ENCODE measurements at regions not wholly inside any gene's neighbourhood (a gene's known extent, or its start where the extent isn't known, plus 50 kb on each side); places are given as distances from the start of the nearest gene placed in this dataset.
"Not testable (repeated sequence)": the region's sequence is repeated elsewhere in the genome, so short reads cannot be mapped to it uniquely, and the experiment has no call there.

DNA sequence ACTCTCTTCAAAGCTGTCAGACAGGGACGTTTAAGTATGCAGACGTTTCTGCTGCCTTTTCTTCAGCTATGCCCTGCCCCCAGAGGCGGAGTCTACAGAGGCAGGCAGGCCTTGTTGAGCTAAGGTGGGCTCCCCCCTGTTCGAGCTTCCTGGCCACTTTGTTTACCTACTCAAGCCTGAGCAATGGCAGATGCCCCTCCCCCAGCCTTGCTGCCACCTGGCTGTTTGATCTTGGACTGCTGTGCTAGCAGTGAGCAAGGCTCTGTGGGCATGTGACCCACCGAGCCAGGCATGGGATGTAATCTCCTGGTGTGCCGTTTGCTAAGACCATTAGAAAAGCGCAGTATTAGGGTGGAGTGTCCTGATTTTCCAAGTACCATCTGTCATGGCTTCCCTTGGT lies 900.4 kb upstream of the MDGA2 start:
- H3K9me3 Mint-ChIP-seq, result peaks cover 9% of the 10 kb centered on the region
- DNase-seq (no peak), ATAC-seq (ENCODE audit: low read depth) (no peak)

DNA sequence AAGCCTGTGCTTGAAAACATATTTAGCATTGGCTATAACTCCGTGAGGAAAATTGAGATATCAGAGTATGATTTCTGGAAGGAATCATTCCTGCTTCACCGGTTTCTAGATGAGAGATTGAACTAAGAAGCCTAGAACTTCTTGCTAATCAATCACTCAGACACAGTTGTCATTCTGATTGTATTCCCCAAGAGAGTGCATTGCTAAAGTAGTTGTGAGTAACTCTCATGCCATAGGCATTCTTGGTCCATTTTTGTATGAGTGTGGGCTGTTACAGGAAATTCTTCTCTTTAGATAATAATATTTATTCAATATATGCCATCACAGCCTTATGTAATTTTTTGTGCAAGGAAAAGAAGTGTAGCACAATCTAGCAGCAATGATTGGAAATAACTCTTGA lies 893.3 kb upstream of the MDGA2 start:
- H3K9me3 Mint-ChIP-seq, result peaks cover 12% of the 10 kb centered on the region
- H3K27me3 Mint-ChIP-seq, result no peaks in the 10 kb centered on the region
- DNase-seq (no peak), ATAC-seq (ENCODE audit: low read depth) (no peak)
- no peaks in the 10 kb centered on the region for H3K36me3 Mint-ChIP-seq
- no peak overlapping the region for H3K27ac Mint-ChIP-seq
- H3K4me3 Mint-ChIP-seq, result no peak overlapping the region
- POLR2A ChIA-PET, result no interaction called here
- H3K4me1 Mint-ChIP-seq, result no peaks in the 10 kb centered on the region

More for the DNA sequence above, 900.4 kb upstream of the MDGA2 start:
- no peaks in the 10 kb centered on the region for H3K36me3 Mint-ChIP-seq
- H3K27me3 Mint-ChIP-seq, result no peaks in the 10 kb centered on the region
- H3K27ac Mint-ChIP-seq, result no peak overlapping the region
- H3K4me3 Mint-ChIP-seq, result no peak overlapping the region
- no peaks in the 10 kb centered on the region for H3K4me1 Mint-ChIP-seq
- POLR2A ChIA-PET, result no interaction called here

GRCh38 chr14:48568252-48568651 lies 892.8 kb upstream of the MDGA2 start:
- Mint-ChIP-seq H3K36me3 (no peaks in the 10 kb centered on the region), H3K9me3 (peaks cover 16% of the 10 kb centered on the region), H3K4me3 (no peak overlapping the region), H3K27me3 (no peaks in the 10 kb centered on the region), H3K27ac (no peak overlapping the region), H3K4me1 (no peaks in the 10 kb centered on the region)
- ATAC-seq (ENCODE audit: low read depth) (no peak), DNase-seq (no peak)
- POLR2A ChIA-PET, result no interaction called here

- H3K27ac Mint-ChIP-seq, result no peak overlapping the region
- H3K4me1 Mint-ChIP-seq, result no peaks in the 10 kb centered on the region
- no peak for ATAC-seq (ENCODE audit: low read depth)
- H3K27me3 Mint-ChIP-seq, result no peaks in the 10 kb centered on the region
- H3K36me3 Mint-ChIP-seq, result no peaks in the 10 kb centered on the region
- POLR2A ChIA-PET, result no interaction called here
- no peak overlapping the region for H3K4me3 Mint-ChIP-seq
- H3K9me3 Mint-ChIP-seq, result peaks cover 8% of the 10 kb centered on the region
- DNase-seq, result no peak
These were observed 888.1 kb upstream of the MDGA2 start for GRCh38 chr14:48563489-48563888.

- H3K9me3 Mint-ChIP-seq; DNase-seq; H3K4me3 Mint-ChIP-seq; ATAC-seq (ENCODE audit: low read depth); H3K36me3 Mint-ChIP-seq; H3K27me3 Mint-ChIP-seq; H3K27ac Mint-ChIP-seq; H3K4me1 Mint-ChIP-seq; POLR2A ChIA-PET: not testable (repeated sequence)
These were observed 886.0 kb upstream of the MDGA2 start for GRCh38 chr14:48561438-48561837.

GRCh38 chr14:48560421-48560820 lies 885.0 kb upstream of the MDGA2 start:
- no peak overlapping the region for H3K27ac Mint-ChIP-seq
- POLR2A ChIA-PET, result no interaction called here
- H3K4me3 Mint-ChIP-seq, result no peak overlapping the region
- H3K36me3 Mint-ChIP-seq, result no peaks in the 10 kb centered on the region
- no peaks in the 10 kb centered on the region for H3K27me3 Mint-ChIP-seq
- no peak for DNase-seq
- no peaks in the 10 kb centered on the region for H3K4me1 Mint-ChIP-seq
- H3K9me3 Mint-ChIP-seq, result peaks cover 12% of the 10 kb centered on the region
- ATAC-seq (ENCODE audit: low read depth), result no peak

DNA sequence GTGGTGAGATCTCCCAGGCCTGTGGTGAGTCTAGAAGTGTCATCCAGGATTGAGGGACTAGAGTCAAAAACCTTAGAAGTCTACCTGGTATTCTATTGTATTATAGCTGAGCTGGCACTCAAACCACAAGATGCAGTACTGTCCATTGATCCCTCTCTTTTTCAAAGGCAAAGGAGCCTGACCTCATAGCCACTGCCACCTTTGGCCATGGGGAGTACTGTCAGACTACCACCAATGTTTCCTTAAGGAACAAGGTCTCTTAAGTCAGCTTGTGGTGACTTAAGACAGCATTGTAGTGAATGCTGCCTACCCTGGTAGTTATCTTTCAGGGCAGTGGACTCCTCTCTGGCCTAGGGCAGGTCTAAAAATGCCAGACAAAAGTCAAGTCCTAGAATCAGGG lies 878.0 kb upstream of the MDGA2 start:
- POLR2A ChIA-PET, result no interaction called here
- ATAC-seq (ENCODE audit: low read depth) (no peak), DNase-seq (no peak)
- H3K36me3 Mint-ChIP-seq, result no peaks in the 10 kb centered on the region
- H3K27ac Mint-ChIP-seq, result no peak overlapping the region
- no peak overlapping the region for H3K4me3 Mint-ChIP-seq
- H3K27me3 Mint-ChIP-seq, result no peaks in the 10 kb centered on the region
- no peaks in the 10 kb centered on the region for H3K4me1 Mint-ChIP-seq
- peaks cover 9% of the 10 kb centered on the region for H3K9me3 Mint-ChIP-seq

DNA sequence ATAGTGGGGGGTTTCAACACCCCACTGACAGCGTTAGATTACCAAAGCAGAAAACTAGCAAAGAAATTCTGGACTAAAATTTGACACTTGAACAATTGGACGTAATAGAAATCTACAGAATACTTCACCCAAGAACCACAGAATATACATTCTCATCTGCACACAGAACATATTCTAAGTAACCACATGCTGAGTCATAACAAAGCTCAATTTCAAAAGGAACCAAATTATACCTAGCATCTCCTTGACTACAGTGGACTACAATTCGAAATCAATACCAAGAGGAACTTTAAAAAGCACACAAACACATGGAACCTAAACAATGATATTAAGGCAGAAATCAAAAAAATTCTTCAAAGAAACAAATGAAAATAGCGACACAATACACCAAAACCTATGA lies 871.6 kb upstream of the MDGA2 start:
- no peak for ATAC-seq (ENCODE audit: low read depth)
- no peaks in the 10 kb centered on the region for H3K36me3 Mint-ChIP-seq
- no peaks in the 10 kb centered on the region for H3K4me1 Mint-ChIP-seq
- H3K27ac Mint-ChIP-seq, result no peak overlapping the region
- H3K27me3 Mint-ChIP-seq, result no peaks in the 10 kb centered on the region
- no peak overlapping the region for H3K4me3 Mint-ChIP-seq
- H3K9me3 Mint-ChIP-seq, result peaks cover 1% of the 10 kb centered on the region
- POLR2A ChIA-PET, result no interaction called here
- DNase-seq, result no peak

DNA sequence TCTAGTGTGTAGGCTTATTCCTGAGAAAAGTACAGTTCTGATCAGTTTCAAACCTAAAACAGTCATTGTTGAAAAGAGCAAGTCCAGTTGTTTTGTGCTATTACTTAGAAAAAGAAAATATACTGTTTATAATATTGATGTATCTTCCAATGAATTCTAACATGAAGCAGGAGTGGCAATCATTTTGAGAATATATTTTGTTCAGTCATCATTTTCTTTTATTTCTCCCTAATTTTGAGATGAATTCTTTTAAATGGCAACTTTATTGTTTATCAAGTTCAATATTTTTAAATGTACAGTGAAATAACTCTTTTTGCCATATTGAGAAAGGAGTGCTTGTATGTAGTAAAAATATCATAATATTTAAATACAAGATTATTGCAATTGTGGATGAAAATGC lies 862.2 kb upstream of the MDGA2 start:
- ATAC-seq (ENCODE audit: low read depth), result no peak
- no peak for DNase-seq
- Mint-ChIP-seq H3K9me3 (peaks cover 2% of the 10 kb centered on the region), H3K4me1 (no peaks in the 10 kb centered on the region), H3K27me3 (no peaks in the 10 kb centered on the region), H3K36me3 (no peaks in the 10 kb centered on the region), H3K27ac (no peak overlapping the region), H3K4me3 (no peak overlapping the region)
- POLR2A ChIA-PET, result no interaction called here

- ATAC-seq (ENCODE audit: low read depth) (no peak), DNase-seq (no peak)
- Mint-ChIP-seq H3K27me3 (no peaks in the 10 kb centered on the region), H3K27ac (no peak overlapping the region), H3K9me3 (peaks cover 2% of the 10 kb centered on the region), H3K36me3 (no peaks in the 10 kb centered on the region), H3K4me1 (no peaks in the 10 kb centered on the region), H3K4me3 (no peak overlapping the region)
- POLR2A ChIA-PET, result no interaction called here
These were observed 860.9 kb upstream of the MDGA2 start for GRCh38 chr14:48536318-48536717.

GRCh38 chr14:48527832-48528231 lies 852.4 kb upstream of the MDGA2 start:
- H3K27me3 Mint-ChIP-seq, result no peaks in the 10 kb centered on the region
- POLR2A ChIA-PET, result no interaction called here
- H3K36me3 Mint-ChIP-seq, result no peaks in the 10 kb centered on the region
- H3K9me3 Mint-ChIP-seq, result peaks cover 7% of the 10 kb centered on the region
- no peaks in the 10 kb centered on the region for H3K4me1 Mint-ChIP-seq
- DNase-seq (no peak), ATAC-seq (ENCODE audit: low read depth) (no peak)
- H3K27ac Mint-ChIP-seq, result no peak overlapping the region
- H3K4me3 Mint-ChIP-seq, result no peak overlapping the region

DNA sequence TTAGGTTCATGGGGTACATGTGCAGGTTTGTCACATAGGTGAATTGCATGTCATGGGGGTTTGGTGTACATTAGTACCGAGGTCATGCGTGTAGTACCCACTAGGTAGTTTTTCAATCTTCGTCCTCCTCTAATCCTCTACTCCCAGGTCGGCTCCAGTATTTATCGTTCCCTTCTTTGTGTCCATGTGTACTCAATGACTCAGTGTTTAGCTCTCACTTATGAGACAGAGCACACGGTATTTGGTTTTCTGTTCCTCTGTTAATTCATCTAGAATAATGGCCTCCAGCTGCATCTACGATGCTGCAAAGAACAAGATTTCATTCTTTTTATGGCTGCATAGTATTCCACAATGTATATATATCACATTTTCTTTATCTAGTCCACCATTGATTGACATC lies 850.9 kb upstream of the MDGA2 start:
- POLR2A ChIA-PET, result no interaction called here
- peaks cover 7% of the 10 kb centered on the region for H3K9me3 Mint-ChIP-seq
- ATAC-seq (ENCODE audit: low read depth) (no peak), DNase-seq (no peak)
- no peak overlapping the region for H3K27ac Mint-ChIP-seq
- no peaks in the 10 kb centered on the region for H3K4me1 Mint-ChIP-seq
- no peaks in the 10 kb centered on the region for H3K27me3 Mint-ChIP-seq
- H3K4me3 Mint-ChIP-seq, result no peak overlapping the region
- no peaks in the 10 kb centered on the region for H3K36me3 Mint-ChIP-seq

GRCh38 chr14:48504921-48505320 lies 829.5 kb upstream of the MDGA2 start:
- Mint-ChIP-seq H3K36me3 (no peaks in the 10 kb centered on the region), H3K4me1 (no peaks in the 10 kb centered on the region), H3K4me3 (no peak overlapping the region), H3K27me3 (no peaks in the 10 kb centered on the region), H3K9me3 (no peaks in the 10 kb centered on the region), H3K27ac (no peak overlapping the region)
- DNase-seq (no peak), ATAC-seq (ENCODE audit: low read depth) (no peak)
- POLR2A ChIA-PET, result no interaction called here

DNA sequence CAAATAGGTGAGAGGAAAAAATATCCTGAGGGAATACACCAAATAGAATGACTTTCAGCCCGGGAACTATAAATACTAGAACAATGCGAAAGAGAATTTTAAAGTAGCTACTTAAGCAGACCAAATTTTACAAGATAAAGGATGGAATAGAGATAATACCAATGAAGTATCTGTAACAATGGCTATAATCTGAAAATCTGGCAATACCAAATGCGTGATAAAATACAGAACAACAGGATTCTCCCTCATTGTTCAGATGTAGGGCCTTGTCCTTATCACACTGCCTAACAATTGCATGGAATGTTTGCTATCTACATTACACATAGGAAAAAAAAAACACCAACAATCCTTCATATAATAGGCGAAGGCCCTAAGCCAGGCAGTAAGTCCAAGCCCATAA lies 815.4 kb upstream of the MDGA2 start:
- Mint-ChIP-seq H3K4me3 (no peak overlapping the region), H3K27ac (no peak overlapping the region), H3K9me3 (peaks cover 5% of the 10 kb centered on the region), H3K4me1 (no peaks in the 10 kb centered on the region), H3K36me3 (no peaks in the 10 kb centered on the region), H3K27me3 (no peaks in the 10 kb centered on the region)
- DNase-seq (no peak), ATAC-seq (ENCODE audit: low read depth) (no peak)
- POLR2A ChIA-PET, result no interaction called here

GRCh38 chr14:48473944-48474343 lies 798.5 kb upstream of the MDGA2 start:
- DNase-seq (no peak), ATAC-seq (ENCODE audit: low read depth) (no peak)
- POLR2A ChIA-PET, result no interaction called here
- no peaks in the 10 kb centered on the region for H3K27me3 Mint-ChIP-seq
- H3K36me3 Mint-ChIP-seq, result no peaks in the 10 kb centered on the region
- H3K9me3 Mint-ChIP-seq, result peaks cover 1% of the 10 kb centered on the region
- H3K27ac Mint-ChIP-seq, result no peak overlapping the region
- H3K4me3 Mint-ChIP-seq, result no peak overlapping the region
- H3K4me1 Mint-ChIP-seq, result no peaks in the 10 kb centered on the region

Measured in activated naive CD8-positive, alpha-beta T cell treated with anti-CD3 and anti-CD28 coated beads, Interleukin-2, amount 10 ng/mL, durations not matched to agents 7 days and 5 days (primary cell).